HL-60 (cell line): ENCODE measurements at regions not wholly inside any gene's neighbourhood (a gene's known extent, or its start where the extent isn't known, plus 50 kb on each side); places are given as distances from the start of the nearest gene placed in this dataset.
"Not testable (repeated sequence)": the region's sequence is repeated elsewhere in the genome, so short reads cannot be mapped to it uniquely, and the experiment has no call there.

Experiments used
- GABPA ChIP-seq: IDR thresholded peaks from 2 replicates; pipeline ENCODE4 v1.6.1; 2012; ENCODE audit warnings: low read depth
- REST ChIP-seq: IDR thresholded peaks from 2 replicates; pipeline ENCODE4 v1.6.1; 2012; ENCODE audit warnings: low read depth; ENCODE audit not compliant: insufficient replicate concordance
- TF ChIP-seq, protein P1 (sequence below): IDR thresholded peaks from one replicate; pipeline ENCODE4 v1.5.1; 2011; ENCODE audit warnings: low read length, control low read depth, inconsistent platforms; ENCODE audit not compliant: insufficient read depth

- not testable (repeated sequence) for TF ChIP-seq GABPA, REST
- TF ChIP-seq, protein P1, sequence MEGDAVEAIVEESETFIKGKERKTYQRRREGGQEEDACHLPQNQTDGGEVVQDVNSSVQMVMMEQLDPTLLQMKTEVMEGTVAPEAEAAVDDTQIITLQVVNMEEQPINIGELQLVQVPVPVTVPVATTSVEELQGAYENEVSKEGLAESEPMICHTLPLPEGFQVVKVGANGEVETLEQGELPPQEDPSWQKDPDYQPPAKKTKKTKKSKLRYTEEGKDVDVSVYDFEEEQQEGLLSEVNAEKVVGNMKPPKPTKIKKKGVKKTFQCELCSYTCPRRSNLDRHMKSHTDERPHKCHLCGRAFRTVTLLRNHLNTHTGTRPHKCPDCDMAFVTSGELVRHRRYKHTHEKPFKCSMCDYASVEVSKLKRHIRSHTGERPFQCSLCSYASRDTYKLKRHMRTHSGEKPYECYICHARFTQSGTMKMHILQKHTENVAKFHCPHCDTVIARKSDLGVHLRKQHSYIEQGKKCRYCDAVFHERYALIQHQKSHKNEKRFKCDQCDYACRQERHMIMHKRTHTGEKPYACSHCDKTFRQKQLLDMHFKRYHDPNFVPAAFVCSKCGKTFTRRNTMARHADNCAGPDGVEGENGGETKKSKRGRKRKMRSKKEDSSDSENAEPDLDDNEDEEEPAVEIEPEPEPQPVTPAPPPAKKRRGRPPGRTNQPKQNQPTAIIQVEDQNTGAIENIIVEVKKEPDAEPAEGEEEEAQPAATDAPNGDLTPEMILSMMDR: not testable (repeated sequence)
These were observed 102.9 kb downstream of the THSD1 start for GRCh38 chr13:52303098-52303497.
